ENCODE measurements at regions not wholly inside any gene's neighbourhood (a gene's known extent, or its start where the extent isn't known, plus 50 kb on each side); places are given as distances from the start of the nearest gene placed in this dataset.

- Histone ChIP-seq H3K36me3 (no peaks in the 10 kb centered on the region), H3K27me3 (replicated peaks; ENCODE audit: insufficient read depth) (no peaks in the 10 kb centered on the region), H3K27ac (no peak overlapping the region), H3K4me1 (replicated peaks) (no peaks in the 10 kb centered on the region), H3K9me3 (no peaks in the 10 kb centered on the region), H3K4me3 (no peak overlapping the region)
- WGBS: 78% methylated on average over 3 of the region's 3 CpGs
- no peak for DNase-seq (ENCODE audit: low spot score)
- no peak for TF ChIP-seq POLR2A (IDR thresholded peaks at IDR 0.05)
- TF ChIP-seq CTCF (IDR thresholded peaks at IDR 0.05): no peak
- TF ChIP-seq POLR2AphosphoS5 (IDR thresholded peaks at IDR 0.05): no peak
- intact Hi-C loops (cut with DNase I): no loop called here
Observed at GRCh38 chr11:31872076-31872443, 60.9 kb upstream of the PAX6 start.

- H3K36me3 ChIP-seq: no peaks in the 10 kb centered on the region
- no peaks in the 10 kb centered on the region for H3K9me3 ChIP-seq
- DNase-seq (ENCODE audit: low spot score): no peak
- H3K4me3 ChIP-seq: no peak overlapping the region
- no peaks in the 10 kb centered on the region for H3K4me1 ChIP-seq (replicated peaks)
- TF ChIP-seq POLR2AphosphoS5 (IDR thresholded peaks at IDR 0.05): no peak
- peak in 1 of 4 experiments; percentile 4 for TF ChIP-seq CTCF (IDR thresholded peaks at IDR 0.05)
- intact Hi-C loops (cut with DNase I): no loop called here
- WGBS: 60% methylated on average over 10 of the region's 10 CpGs
- H3K27me3 ChIP-seq (replicated peaks; ENCODE audit: insufficient read depth): no peaks in the 10 kb centered on the region
- no peak overlapping the region for H3K27ac ChIP-seq
Observed at GRCh38 chr11:31871310-31872075, 60.4 kb upstream of the PAX6 start.

DNA sequence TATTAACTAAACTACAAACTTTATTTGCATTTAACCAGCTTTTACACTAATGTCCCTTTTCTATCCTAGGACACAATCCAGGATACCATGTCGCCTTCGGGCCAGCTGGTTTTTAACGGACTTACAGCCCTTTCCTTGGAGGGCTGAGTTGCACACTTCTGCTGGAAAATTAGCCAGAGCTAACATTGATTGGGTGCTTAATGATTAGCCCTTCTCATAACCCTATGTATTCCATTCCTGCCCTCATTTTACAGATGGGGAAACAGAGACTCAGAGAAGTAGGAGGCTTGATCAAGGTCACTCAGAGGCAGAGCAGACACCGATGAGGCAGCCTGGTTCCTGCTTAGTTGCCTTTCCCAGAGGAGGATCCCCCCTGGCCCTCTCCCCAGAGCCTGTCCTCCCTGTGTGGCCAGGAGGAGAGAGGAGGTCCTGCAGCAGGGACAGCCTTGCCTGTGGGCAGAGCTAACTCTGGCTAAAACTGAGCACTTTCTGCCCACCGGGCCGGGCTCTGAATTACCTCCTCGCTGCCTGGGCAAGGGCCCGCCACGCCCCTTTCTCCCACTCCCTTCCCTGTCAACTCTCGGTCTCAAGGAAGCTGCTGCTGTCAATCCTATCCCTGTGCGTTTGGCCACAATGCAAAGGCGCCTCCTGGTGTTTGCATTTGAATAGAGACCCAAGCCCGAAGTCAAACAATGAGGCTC lies 59.6 kb upstream of the PAX6 start:
- H3K4me3 ChIP-seq: no peak overlapping the region
- intact Hi-C loops (cut with DNase I): no loop called here
- no peaks in the 10 kb centered on the region for H3K9me3 ChIP-seq
- 17% methylated on average over 13 of the region's 13 CpGs for WGBS
- H3K36me3 ChIP-seq: no peaks in the 10 kb centered on the region
- peak; percentile 31 to 56 (median 48) for TF ChIP-seq CTCF (IDR thresholded peaks at IDR 0.05)
- no peak for TF ChIP-seq POLR2AphosphoS5 (IDR thresholded peaks at IDR 0.05)
- TF ChIP-seq POLR2A (IDR thresholded peaks at IDR 0.05): no peak
- DNase-seq (ENCODE audit: low spot score): peak; percentile 23
- H3K27ac ChIP-seq: no peak overlapping the region
- H3K4me1 ChIP-seq (replicated peaks): no peaks in the 10 kb centered on the region
- no peaks in the 10 kb centered on the region for H3K27me3 ChIP-seq (replicated peaks; ENCODE audit: insufficient read depth)

DNA sequence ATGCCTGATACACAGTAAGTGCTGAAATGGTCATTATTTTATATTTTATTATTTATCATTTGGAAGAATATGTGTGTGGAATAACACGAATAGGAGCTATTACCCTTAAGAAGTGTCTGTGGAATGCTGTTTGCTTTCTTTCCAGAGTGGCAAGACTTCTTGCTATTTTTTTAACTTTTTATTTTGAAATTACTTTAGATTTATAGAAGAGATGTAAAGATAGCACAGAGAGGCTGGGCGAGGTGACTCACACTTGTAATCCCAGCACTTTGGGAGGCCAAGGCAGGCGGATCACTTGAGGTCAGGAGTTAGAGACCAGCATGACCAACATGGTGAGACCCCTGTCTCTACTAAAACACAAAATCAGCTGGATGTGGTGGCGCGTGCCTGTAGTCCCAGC lies 58.9 kb upstream of the PAX6 start:
- Histone ChIP-seq H3K4me3 (no peak overlapping the region), H3K36me3 (no peaks in the 10 kb centered on the region), H3K27ac (no peak overlapping the region), H3K27me3 (replicated peaks; ENCODE audit: insufficient read depth) (no peaks in the 10 kb centered on the region), H3K9me3 (no peaks in the 10 kb centered on the region), H3K4me1 (replicated peaks) (no peaks in the 10 kb centered on the region)
- TF ChIP-seq POLR2A (IDR thresholded peaks at IDR 0.05) (no peak), POLR2AphosphoS5 (IDR thresholded peaks at IDR 0.05) (no peak), CTCF (IDR thresholded peaks at IDR 0.05) (no peak)
- intact Hi-C loops (cut with DNase I): no loop called here
- 79% methylated on average over 5 of the region's 5 CpGs for WGBS
- no peak for DNase-seq (ENCODE audit: low spot score)
